Epithelial cell of prostate (primary cell): ENCODE measurements at regions not wholly inside any gene's neighbourhood (a gene's known extent, or its start where the extent isn't known, plus 50 kb on each side); places are given as distances from the start of the nearest gene placed in this dataset.

ENCODE experiments used
- DNase-seq: peaks from one replicate; pipeline ENCODE4 v3.0.0-alpha.2; 2011; ENCODE audit warnings: low read depth, low spot score
- H3K27ac ChIP-seq: fragments of 450-650 bp; 2 replicates; pipeline ENCODE4 v1.5.1; 2017; ENCODE audit warnings: mild to moderate bottlenecking

GRCh38 chr2:238791354-238791753 lies 56.5 kb upstream of the TWIST2 start:
- no peak for DNase-seq
- H3K27ac ChIP-seq = no peak overlapping the region

- H3K27ac ChIP-seq = no peak overlapping the region
- no peak for DNase-seq
Measured at GRCh38 chr2:238793306-238793705, 54.6 kb upstream of the TWIST2 start.

- no peak for DNase-seq
- H3K27ac ChIP-seq = no peak overlapping the region
Measured at GRCh38 chr2:238793801-238794449, 54.0 kb upstream of the TWIST2 start.

- no peak overlapping the region for H3K27ac ChIP-seq
- DNase-seq = no peak
Measured at GRCh38 chr2:238796223-238796885, 51.5 kb upstream of the TWIST2 start.

- H3K27ac ChIP-seq = no peak overlapping the region
- no peak for DNase-seq
Measured at GRCh38 chr2:238797537-238797936, 50.3 kb upstream of the TWIST2 start.
